Lung (tissue), 11 donors: ENCODE measurements at regions not wholly inside any gene's neighbourhood (a gene's known extent, or its start where the extent isn't known, plus 50 kb on each side); places are given as distances from the start of the nearest gene placed in this dataset.
A peak's percentile ranks its signal among the peaks of the same experiment; 100 is the strongest.

ENCODE experiments used
- ATAC-seq: fragments of 200-7000 bp; cut with Tn5 transposase; one replicate; pipeline ENCODE4 v1.9.1; 2020; ENCODE audit warnings: moderate number of reproducible peaks; ENCODE audit not compliant: insufficient read depth, low FRiP score
- DNase-seq, 3 donors: peaks; one replicate each; pipeline ENCODE4 v3.0.0-alpha.2; 2013 to 2017
- H3K27ac ChIP-seq, 2 donors: one replicate each; pipeline ENCODE4 v1.5.1; 2013; ENCODE audit warnings: mild to moderate bottlenecking in 2 of 2, moderate library complexity in 2 of 2, control low read depth in 1 of 2, inconsistent platforms in 1 of 2, low read depth in 1 of 2, low read length in 1 of 2
- H3K27me3 ChIP-seq, 3 donors: one replicate each; pipeline ENCODE4 v1.5.1; 2013; ENCODE audit warnings: low read length in 2 of 3; ENCODE audit not compliant: control insufficient read depth in 3 of 3, insufficient read depth in 3 of 3
- H3K36me3 ChIP-seq, 4 donors: one replicate each; pipeline ENCODE4 v1.5.1; 2013; ENCODE audit warnings: low read length in 4 of 4, mild to moderate bottlenecking in 1 of 4, moderate library complexity in 1 of 4; ENCODE audit not compliant: control insufficient read depth in 4 of 4, insufficient read depth in 4 of 4
- H3K4me1 ChIP-seq, 5 donors: one replicate each; pipeline ENCODE4 v1.5.1; 2013; ENCODE audit warnings: low read length in 5 of 5, mild to moderate bottlenecking in 2 of 5, moderate library complexity in 1 of 5; ENCODE audit not compliant: control insufficient read depth in 5 of 5, insufficient read depth in 5 of 5
- H3K4me3 ChIP-seq: one replicate; pipeline ENCODE4 v1.5.1; 2013; ENCODE audit warnings: mild to moderate bottlenecking, control low read depth, moderate library complexity
- H3K9ac ChIP-seq, 2 donors: one replicate each; pipeline ENCODE4 v1.5.1; 2013; ENCODE audit warnings: low read length in 2 of 2, control low read depth in 1 of 2; ENCODE audit not compliant: insufficient read depth in 1 of 2
- H3K9me3 ChIP-seq, 4 donors: one replicate each; pipeline ENCODE4 v1.5.1; 2013; ENCODE audit warnings: low read length in 3 of 4, mild to moderate bottlenecking in 1 of 4, moderate library complexity in 1 of 4; ENCODE audit not compliant: control insufficient read depth in 4 of 4, insufficient read depth in 3 of 4
- CTCF ChIP-seq: IDR thresholded peaks from 2 replicates; pipeline ENCODE4 v1.5.1; 2012; ENCODE audit warnings: mild to moderate bottlenecking; ENCODE audit errors: control extremely low read depth, extremely low read depth
- WGBS, 2 donors: extraction: QIAGEN DNeasy Blood & Tissue Kit; methylation state at CpG; one replicate each; pipeline ENCODE4 v1.1.7; 2013; 5-methylcytosine and 5-hydroxymethylcytosine counted together
- donor health status: control.
- donor health status: control.
- donor health status: Bipolar disorder and iron deficiency.
- donor health status: healthy.
- donor health status: DM: yes; HTN: yes; CAD: no.

- Histone ChIP-seq H3K9me3 (peaks cover 0 to 3% (median 0%) of the 10 kb centered on the region in 4 donors), H3K27me3 (no peaks in the 10 kb centered on the region), H3K4me3 (no peak overlapping the region), H3K4me1 (peaks cover 0 to 5% (median 3%) of the 10 kb centered on the region in 5 donors), H3K36me3 (no peaks in the 10 kb centered on the region), H3K9ac (no peak overlapping the region), H3K27ac (no peak overlapping the region)
- WGBS, 2 donors = 57 to 59% methylated on average over 2 of the region's 2 CpGs
- ATAC-seq (no peak), DNase-seq (no peak)
- TF ChIP-seq CTCF = no peak
These were observed 1505.6 kb upstream of the SLC10A2 start for GRCh38 chr13:104571893-104572229.

- no peak overlapping the region for H3K4me3 ChIP-seq
- peak; percentile 83 to 92 (median 86) for DNase-seq
- peaks cover 0 to 5% (median 0%) of the 10 kb centered on the region in 5 donors for H3K4me1 ChIP-seq
- no peaks in the 10 kb centered on the region for H3K27me3 ChIP-seq
- H3K9me3 ChIP-seq = peaks cover 0 to 3% (median 0%) of the 10 kb centered on the region in 4 donors
- TF ChIP-seq CTCF = no peak
- no peak overlapping the region for H3K27ac ChIP-seq
- ATAC-seq = peak; percentile 75
- H3K36me3 ChIP-seq = no peaks in the 10 kb centered on the region
- WGBS, 2 donors = 38 to 45% methylated on average over 12 of the region's 12 CpGs
- no peak overlapping the region for H3K9ac ChIP-seq
These were observed 1505.1 kb upstream of the SLC10A2 start for GRCh38 chr13:104571161-104571892.

- H3K9me3 ChIP-seq = peaks cover 0 to 7% (median 0%) of the 10 kb centered on the region in 4 donors
- no peak overlapping the region for H3K4me3 ChIP-seq
- peaks cover 0 to 5% (median 0%) of the 10 kb centered on the region in 5 donors for H3K4me1 ChIP-seq
- no peaks in the 10 kb centered on the region for H3K36me3 ChIP-seq
- WGBS, 2 donors = 75 to 85% methylated on average over 5 of the region's 5 CpGs
- no peaks in the 10 kb centered on the region for H3K27me3 ChIP-seq
- TF ChIP-seq CTCF = no peak
- H3K9ac ChIP-seq = no peak overlapping the region
- ATAC-seq = no peak
- H3K27ac ChIP-seq = no peak overlapping the region
- DNase-seq = no peak
These were observed 1500.9 kb upstream of the SLC10A2 start for GRCh38 chr13:104567114-104567513.

GRCh38 chr13:104565888-104566287 lies 1499.7 kb upstream of the SLC10A2 start:
- no peaks in the 10 kb centered on the region for H3K27me3 ChIP-seq
- ATAC-seq (no peak), DNase-seq (no peak)
- no peaks in the 10 kb centered on the region for H3K36me3 ChIP-seq
- H3K4me3 ChIP-seq = no peak overlapping the region
- H3K4me1 ChIP-seq = no peaks in the 10 kb centered on the region
- no peak for TF ChIP-seq CTCF
- WGBS, 2 donors = 85 to 86% methylated on average over 4 of the region's 4 CpGs
- no peak overlapping the region for H3K27ac ChIP-seq
- H3K9me3 ChIP-seq = peaks cover 0 to 7% (median 0%) of the 10 kb centered on the region in 4 donors
- H3K9ac ChIP-seq = no peak overlapping the region
